Breast epithelium (tissue), 3 donors: ENCODE measurements at regions not wholly inside any gene's neighbourhood (a gene's known extent, or its start where the extent isn't known, plus 50 kb on each side); places are given as distances from the start of the nearest gene placed in this dataset.

ENCODE experiments used
- POLR2A ChIP-seq: fragments of 450-650 bp; IDR thresholded peaks from one replicate; pipeline ENCODE4 v1.6.1; 2016; ENCODE audit warnings: antibody characterized with exemption, mild to moderate bottlenecking, moderate library complexity
- POLR2AphosphoS5 ChIP-seq, 3 donors: sonication (generic); formaldehyde crosslinking; IDR thresholded peaks; one replicate each; pipeline ENCODE4 v1.6.1; 2017; ENCODE audit warnings: antibody characterized with exemption in 3 of 3
- TF ChIP-seq, protein P1 (sequence below), 3 donors: fragments of 450-650 bp; IDR thresholded peaks; one replicate each; pipeline ENCODE4 v1.5.1; 2016 to 2017; ENCODE audit warnings: antibody characterized with exemption in 3 of 3, mild to moderate bottlenecking in 3 of 3, moderate library complexity in 3 of 3

DNA sequence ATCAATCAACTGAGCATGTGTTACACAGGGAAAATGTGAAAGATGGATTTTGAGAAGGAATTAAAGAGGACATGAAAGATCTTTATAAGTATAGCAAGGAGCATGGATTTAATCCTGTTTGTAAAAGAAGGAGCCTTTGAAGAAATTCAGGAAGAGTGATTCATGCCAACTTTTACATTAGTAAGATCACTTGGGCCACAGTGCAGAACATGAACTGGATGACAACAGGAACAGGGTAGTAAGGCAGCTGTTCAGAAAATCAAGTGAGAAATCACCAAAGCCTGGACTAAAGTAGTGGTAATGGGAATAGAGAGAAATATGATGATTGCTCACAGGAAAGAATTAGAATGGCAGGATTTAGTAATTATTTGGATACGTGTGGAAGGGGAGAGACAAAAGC, 265.7 kb upstream of the PCDH7 start:
- TF ChIP-seq, protein P1, sequence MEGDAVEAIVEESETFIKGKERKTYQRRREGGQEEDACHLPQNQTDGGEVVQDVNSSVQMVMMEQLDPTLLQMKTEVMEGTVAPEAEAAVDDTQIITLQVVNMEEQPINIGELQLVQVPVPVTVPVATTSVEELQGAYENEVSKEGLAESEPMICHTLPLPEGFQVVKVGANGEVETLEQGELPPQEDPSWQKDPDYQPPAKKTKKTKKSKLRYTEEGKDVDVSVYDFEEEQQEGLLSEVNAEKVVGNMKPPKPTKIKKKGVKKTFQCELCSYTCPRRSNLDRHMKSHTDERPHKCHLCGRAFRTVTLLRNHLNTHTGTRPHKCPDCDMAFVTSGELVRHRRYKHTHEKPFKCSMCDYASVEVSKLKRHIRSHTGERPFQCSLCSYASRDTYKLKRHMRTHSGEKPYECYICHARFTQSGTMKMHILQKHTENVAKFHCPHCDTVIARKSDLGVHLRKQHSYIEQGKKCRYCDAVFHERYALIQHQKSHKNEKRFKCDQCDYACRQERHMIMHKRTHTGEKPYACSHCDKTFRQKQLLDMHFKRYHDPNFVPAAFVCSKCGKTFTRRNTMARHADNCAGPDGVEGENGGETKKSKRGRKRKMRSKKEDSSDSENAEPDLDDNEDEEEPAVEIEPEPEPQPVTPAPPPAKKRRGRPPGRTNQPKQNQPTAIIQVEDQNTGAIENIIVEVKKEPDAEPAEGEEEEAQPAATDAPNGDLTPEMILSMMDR (IDR thresholded peaks at IDR 0.05) = no peak
- TF ChIP-seq POLR2A (no peak), POLR2AphosphoS5 (IDR thresholded peaks at IDR 0.05) (no peak)
